Glomerular visceral epithelial cell (primary cell): ENCODE measurements at regions not wholly inside any gene's neighbourhood (a gene's known extent, or its start where the extent isn't known, plus 50 kb on each side); places are given as distances from the start of the nearest gene placed in this dataset.

ENCODE experiments used
- DNase-seq: peaks from one replicate; pipeline ENCODE4 v3.0.0-alpha.2; 2016; ENCODE audit errors: extremely low spot score

- peak; percentile 2 for DNase-seq
Observed at GRCh38 chr1:42034426-42034825, 115.7 kb upstream of the HIVEP3 start.

DNA sequence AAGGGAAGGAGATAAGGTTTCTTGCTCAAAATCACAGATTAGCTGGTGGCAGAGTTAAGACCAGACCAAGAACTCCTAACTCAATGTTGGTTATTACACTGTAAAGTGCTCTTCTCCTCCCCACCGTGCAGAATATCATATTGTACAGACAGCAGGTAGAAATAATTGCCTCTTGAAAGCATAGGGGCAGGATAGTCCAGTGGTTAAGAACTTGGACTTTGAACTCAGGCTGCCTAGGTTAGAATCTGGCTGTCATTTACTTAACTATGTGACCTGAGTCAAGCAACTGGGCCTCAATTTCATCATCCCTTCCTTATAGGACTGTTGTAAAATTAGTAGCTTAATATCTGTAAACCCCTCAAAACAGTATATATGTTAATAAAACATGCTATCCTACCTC lies 114.9 kb upstream of the HIVEP3 start:
- no peak for DNase-seq

DNA sequence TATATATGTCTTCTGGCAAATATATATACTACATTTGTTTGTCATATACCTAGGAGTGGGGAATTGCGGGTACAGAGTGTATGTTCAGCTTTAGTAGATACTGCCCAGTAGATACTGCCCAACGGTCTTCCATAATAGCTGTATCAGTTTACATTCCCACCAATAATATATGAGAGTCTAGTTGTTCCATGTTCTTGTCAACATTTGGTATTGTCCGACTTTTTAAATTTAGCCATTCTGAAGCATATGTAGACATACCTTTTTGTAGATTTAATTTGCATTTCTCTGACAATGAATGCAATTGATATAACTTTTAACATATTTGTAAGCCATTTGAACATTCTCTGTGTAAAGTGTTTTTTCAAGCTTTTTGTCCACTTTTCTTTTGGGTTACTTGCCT lies 99.0 kb upstream of the HIVEP3 start:
- no peak for DNase-seq

DNA sequence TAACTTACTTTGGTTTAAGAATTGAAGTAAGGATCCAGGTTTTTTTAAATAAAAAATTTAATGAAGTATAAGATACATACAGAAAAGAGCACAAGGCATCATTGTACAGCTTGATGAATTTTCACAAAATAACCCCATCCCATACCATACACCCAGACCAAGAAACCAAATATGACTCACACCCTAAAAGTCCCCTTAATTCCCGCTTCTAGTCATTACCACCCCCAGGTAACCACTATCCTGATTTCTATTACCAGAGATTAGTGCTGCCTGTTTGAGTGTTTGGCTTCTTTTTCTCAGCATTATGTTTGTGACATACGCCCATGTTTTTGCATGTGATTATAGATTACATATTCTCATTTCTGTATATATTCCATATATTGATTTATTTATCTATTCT lies 98.5 kb upstream of the HIVEP3 start:
- no peak for DNase-seq

DNA sequence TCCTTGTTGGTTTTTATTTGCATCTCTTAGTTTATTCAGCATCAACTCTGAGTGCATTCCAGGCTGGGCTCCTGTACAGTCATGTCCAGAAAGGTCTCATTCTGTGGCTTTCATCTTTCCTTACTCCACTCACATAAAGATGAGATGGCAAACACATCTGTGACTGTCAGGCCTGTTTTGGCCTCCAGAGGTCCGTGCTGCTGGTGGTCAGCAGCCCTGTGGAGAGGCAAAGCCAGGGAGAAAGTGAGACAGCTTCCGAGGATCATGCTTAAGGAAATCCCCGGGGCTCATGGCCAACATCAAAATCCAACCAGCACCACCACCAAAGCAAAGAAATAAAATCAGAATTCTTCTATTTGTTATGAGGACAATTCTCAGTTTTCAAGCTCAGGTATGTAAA lies 96.1 kb upstream of the HIVEP3 start:
- no peak for DNase-seq

- no peak for DNase-seq
Observed at GRCh38 chr1:42013881-42014470, 95.3 kb upstream of the HIVEP3 start.

DNA sequence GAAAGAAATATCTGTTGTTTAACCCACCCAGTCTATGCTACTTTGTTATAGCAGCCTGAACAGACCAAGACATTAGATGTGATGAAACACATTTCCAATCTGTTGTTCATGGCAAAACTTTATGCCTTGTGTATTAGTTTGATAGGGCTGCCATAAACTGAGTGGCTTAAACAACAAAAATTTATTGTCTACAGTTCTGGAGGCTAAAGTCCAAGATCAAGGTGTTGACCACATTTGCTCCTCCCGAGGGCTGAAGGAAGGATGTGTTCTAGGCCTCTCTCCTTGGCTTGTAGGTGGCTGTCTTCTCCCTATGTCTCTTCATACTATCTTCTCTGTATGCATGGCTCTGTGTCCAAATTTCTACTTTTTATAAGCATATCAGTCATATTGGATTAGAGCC lies 94.1 kb upstream of the HIVEP3 start:
- no peak for DNase-seq

GRCh38 chr1:42010381-42010780 lies 91.7 kb upstream of the HIVEP3 start:
- DNase-seq, result no peak

DNA sequence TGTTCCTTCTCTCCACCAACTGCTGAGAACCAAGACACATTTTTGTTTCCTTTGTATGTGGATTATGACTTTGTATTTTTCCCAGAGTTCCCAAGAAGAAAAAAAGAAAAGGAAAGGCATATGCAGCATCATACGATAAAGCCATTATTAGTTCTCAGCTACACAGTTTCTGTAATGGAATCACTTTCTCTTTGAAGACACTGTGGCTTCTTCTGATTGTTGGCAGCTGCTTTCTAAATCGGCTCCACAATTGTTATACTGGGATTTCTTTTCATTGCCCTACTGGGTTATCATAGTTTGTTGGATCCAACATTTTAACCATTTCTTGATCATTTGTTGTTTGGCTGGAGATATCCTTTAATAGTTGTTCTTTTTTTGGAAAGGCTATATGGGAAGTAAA lies 89.5 kb upstream of the HIVEP3 start:
- DNase-seq, result no peak

DNA sequence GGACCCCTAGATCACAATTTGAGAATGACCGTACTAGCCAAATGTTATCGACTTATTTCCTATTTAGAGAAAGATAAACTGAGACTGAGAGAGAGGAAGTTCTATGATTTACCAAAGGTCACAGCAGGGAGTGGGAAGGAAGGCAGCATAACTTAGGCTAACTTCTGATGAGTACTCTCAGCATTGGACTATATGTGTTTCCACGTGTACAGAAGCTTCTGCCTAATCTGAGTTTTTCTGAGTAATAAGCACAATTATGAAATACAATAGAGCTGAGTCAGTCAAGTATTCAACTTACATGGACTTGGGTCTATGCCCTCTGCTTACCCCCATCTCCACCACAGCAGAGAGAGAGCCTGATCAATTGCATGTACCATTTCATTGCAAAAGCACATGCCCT lies 88.1 kb upstream of the HIVEP3 start:
- DNase-seq, result no peak

DNA sequence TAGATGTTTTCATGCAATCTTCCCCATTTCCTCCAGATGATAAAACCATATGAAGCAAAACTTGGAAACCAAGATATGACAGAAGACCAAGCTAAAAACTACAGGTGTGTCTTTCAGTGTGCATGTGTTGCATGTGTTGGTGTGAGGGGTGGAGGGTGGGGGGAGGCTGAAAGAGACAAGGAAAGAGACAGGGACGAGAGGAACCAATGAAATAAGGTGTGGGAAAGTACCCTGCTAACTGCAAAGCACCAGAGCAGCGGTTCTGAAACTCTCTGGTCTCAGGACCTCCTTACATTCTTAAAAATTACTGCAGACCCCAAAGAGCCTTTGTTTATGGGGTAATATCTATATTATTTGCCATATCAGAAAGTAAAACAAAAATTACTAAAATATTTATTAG lies 87.4 kb upstream of the HIVEP3 start:
- DNase-seq, result no peak

- DNase-seq, result no peak
Observed at GRCh38 chr1:42005530-42005929, 86.8 kb upstream of the HIVEP3 start.

DNA sequence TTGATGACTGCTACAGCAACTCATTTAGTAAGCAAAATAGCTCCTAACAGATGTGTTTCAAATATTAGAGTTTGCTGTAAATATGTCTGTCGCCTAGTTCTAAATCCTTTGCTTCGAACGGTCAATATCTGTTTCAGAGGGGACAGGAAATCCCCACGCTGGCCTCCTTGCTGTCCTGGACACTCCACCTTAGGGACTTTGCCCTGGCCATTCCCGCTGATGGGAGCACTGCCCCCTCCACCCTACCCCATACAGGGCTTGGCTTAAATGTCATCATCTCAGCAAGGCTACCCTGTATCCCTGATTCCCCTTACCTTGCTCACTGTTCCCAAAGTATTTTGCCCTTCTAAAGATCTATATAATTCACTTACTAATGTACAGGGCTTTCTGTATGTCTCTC lies 86.1 kb upstream of the HIVEP3 start:
- DNase-seq, result no peak

DNA sequence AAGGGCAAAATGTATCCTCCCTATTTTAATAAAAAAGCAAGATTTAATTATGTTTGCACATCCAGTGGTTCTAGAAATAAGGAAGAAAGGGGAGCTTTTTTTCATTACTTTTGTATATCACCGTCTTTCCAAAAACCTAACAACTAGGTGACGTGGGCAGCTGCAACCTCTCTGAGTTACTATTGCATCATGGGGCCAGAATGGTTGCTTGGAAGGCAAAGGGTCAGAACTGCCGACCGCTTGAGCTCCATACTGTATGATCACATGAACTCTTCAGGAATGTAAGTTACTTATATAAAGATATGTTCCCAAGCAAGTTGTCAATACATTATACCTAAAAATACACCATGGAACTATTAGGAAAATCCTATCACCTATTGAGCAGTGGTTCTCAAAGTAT lies 85.6 kb upstream of the HIVEP3 start:
- no peak for DNase-seq

- DNase-seq, result no peak
Observed at GRCh38 chr1:42003433-42003832, 84.7 kb upstream of the HIVEP3 start.

DNA sequence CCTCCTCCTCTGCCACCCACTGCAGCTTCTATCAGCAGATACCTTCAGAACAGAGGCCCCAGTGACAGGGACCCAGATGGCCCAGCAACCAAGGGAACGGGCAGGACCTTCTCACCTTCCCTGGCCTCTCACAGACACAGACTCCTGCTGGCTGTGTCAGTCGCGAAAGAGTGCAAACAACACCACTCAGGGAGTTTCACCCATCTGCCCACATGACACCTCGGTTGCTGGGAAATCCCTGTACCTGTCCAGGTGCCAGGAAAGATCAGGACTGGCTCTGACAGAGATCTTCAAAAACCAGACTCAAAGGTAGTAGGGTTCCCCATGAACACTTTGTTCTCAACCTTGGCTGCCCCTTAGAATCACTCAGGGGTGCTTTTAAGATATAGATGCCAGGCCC lies 83.5 kb upstream of the HIVEP3 start:
- DNase-seq, result no peak

GRCh38 chr1:42000766-42001165 lies 82.0 kb upstream of the HIVEP3 start:
- DNase-seq, result no peak

DNA sequence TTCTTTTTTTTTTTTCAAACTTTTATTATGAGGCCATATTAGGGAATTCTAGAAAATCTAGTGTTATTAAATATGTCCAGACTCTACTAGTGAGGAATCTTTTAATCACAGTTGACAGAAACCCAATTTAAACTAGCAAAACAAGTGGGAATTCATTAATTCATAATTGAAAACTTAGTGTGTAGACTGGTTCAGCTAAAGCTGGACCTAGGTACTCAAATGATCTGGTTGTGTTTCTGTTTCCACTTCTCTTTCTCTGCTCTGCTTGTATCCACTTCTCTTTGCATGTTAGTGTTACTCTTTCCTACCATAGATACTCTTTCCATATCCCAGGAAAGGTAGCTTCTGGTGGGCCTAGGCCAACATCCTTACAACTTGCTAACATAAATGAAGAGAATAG lies 81.2 kb upstream of the HIVEP3 start:
- no peak for DNase-seq

DNA sequence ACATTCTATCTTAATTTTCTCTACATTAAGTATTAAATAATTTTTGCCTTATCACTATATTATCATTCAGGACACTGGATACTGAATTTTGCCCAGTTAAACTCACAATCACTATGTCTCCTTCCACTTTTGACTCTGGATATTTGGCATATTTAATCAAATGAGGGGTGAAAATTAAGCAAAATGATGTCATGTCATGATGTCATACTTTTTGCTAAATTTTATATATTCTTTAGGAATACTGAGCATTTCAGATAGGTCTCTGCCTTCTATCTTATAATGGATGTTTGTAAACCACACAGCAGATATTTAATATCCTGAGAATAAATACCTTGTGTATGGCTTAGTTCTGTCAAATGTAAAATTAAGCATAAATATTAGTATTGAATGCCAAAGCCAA lies 79.5 kb upstream of the HIVEP3 start:
- DNase-seq, result no peak

DNA sequence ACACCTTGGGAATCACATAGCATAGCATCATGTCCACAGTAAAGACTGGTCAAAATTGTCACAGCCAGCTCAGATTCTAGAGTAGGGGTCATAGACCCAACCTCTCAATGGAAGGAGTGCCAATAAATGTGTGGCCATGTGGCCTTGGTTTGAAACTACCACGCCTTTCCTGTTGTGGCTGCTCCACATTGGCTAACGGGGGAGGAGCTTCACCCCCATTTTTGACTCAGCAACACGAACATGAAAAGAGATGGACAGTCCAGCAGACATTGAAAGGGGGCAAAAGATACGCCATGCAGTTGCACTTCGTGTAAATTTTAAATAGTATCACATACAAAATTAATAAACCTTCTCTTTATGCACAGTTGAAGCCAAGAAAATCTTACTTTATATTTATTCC lies 78.4 kb upstream of the HIVEP3 start:
- DNase-seq, result no peak

GRCh38 chr1:41995441-41996130 lies 76.9 kb upstream of the HIVEP3 start:
- no peak for DNase-seq

- DNase-seq, result no peak
Observed at GRCh38 chr1:41994195-41994894, 75.6 kb upstream of the HIVEP3 start.

DNA sequence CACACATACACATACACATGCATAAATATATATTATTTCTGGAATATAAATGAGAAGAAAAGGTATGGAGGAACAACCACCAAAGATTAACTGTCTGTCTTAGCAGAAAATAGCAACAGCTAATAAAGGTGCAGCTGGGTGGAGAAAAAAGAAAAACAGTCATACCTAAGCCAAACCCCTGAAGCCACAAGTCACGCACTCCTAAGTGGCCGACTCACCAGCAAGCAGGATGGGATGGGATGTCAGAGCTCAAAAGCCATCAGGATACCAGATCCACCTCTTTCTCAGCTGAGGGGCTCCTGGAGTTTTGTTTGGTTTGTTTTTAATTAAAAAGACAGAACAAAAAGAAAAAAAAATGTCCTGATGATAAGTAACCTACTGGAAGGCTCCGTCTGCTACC lies 64.7 kb upstream of the HIVEP3 start:
- peak; percentile 33 for DNase-seq
